C4-2B (cell line): ENCODE measurements at regions not wholly inside any gene's neighbourhood (a gene's known extent, or its start where the extent isn't known, plus 50 kb on each side); places are given as distances from the start of the nearest gene placed in this dataset.
A peak's percentile ranks its signal among the peaks of the same experiment; 100 is the strongest.

ENCODE experiments used
- H3K27ac ChIP-seq: fragments of 450-650 bp; 2 replicates; pipeline ENCODE4 v1.5.1; 2017
- CTCF ChIP-seq: fragments of 450-650 bp; conservative IDR thresholded peaks from 2 replicates; pipeline ENCODE4 v1.5.1; 2017; ENCODE audit warnings: mild to moderate bottlenecking
- ZFX ChIP-seq: fragments of 450-650 bp; IDR thresholded peaks from 2 replicates; pipeline ENCODE4 v1.6.1; 2017

GRCh38 chr20:39660965-39661364 lies 698.8 kb downstream of the DHX35 start:
- no peak for TF ChIP-seq CTCF
- TF ChIP-seq ZFX = no peak
- no peak overlapping the region for H3K27ac ChIP-seq

- TF ChIP-seq CTCF (no peak), ZFX (no peak)
- H3K27ac ChIP-seq = no peak overlapping the region
Observed at GRCh38 chr20:39660226-39660625, 698.1 kb downstream of the DHX35 start.

GRCh38 chr20:39658662-39659409 lies 696.7 kb downstream of the DHX35 start:
- TF ChIP-seq ZFX (no peak), CTCF (peak; percentile 35)
- H3K27ac ChIP-seq = no peak overlapping the region

- no peak for TF ChIP-seq ZFX
- no peak for TF ChIP-seq CTCF
- no peak overlapping the region for H3K27ac ChIP-seq
Observed at GRCh38 chr20:39654171-39654570, 692.0 kb downstream of the DHX35 start.

GRCh38 chr20:39651645-39652325 lies 689.6 kb downstream of the DHX35 start:
- TF ChIP-seq ZFX (no peak), CTCF (no peak)
- no peak overlapping the region for H3K27ac ChIP-seq

GRCh38 chr20:39646874-39647413 lies 684.8 kb downstream of the DHX35 start:
- no peak overlapping the region for H3K27ac ChIP-seq
- no peak for TF ChIP-seq ZFX
- TF ChIP-seq CTCF = no peak

GRCh38 chr20:39645131-39645530 lies 683.0 kb downstream of the DHX35 start:
- no peak overlapping the region for H3K27ac ChIP-seq
- TF ChIP-seq CTCF = no peak
- TF ChIP-seq ZFX = no peak
